H9 (cell line): ENCODE measurements at regions not wholly inside any gene's neighbourhood (a gene's known extent, or its start where the extent isn't known, plus 50 kb on each side); places are given as distances from the start of the nearest gene placed in this dataset.

Source experiments
- DNase-seq: peaks from one replicate; pipeline ENCODE4 v3.0.0-alpha.2; 2017
- H2AFZ ChIP-seq: one replicate; pipeline ENCODE4 v1.6.1; 2013; ENCODE audit warnings: mild to moderate bottlenecking, low read length, control low read depth, moderate library complexity
- H2AK5ac ChIP-seq: 2 replicates; pipeline ENCODE4 v1.6.1; 2013; ENCODE audit warnings: low read length, control low read depth, mixed read lengths; ENCODE audit not compliant: insufficient read length
- H2BK120ac ChIP-seq: one replicate; pipeline ENCODE4 v1.6.1; 2013; ENCODE audit warnings: low read depth, mild to moderate bottlenecking, low read length, control low read depth, inconsistent platforms; ENCODE audit not compliant: poor library complexity, severe bottlenecking
- H2BK12ac ChIP-seq: 2 replicates; pipeline ENCODE4 v1.6.1; 2013; ENCODE audit warnings: low read length, control low read depth, mixed read lengths, low read depth; ENCODE audit not compliant: insufficient read length
- H2BK15ac ChIP-seq: 2 replicates; pipeline ENCODE4 v1.6.1; 2013; ENCODE audit warnings: low read depth, low read length, control low read depth
- H2BK20ac ChIP-seq: one replicate; pipeline ENCODE4 v1.6.1; 2013; ENCODE audit warnings: low read depth, mild to moderate bottlenecking, low read length, control low read depth, inconsistent platforms; ENCODE audit not compliant: poor library complexity, severe bottlenecking
- H2BK5ac ChIP-seq: 2 replicates; pipeline ENCODE4 v1.6.1; 2013; ENCODE audit warnings: low read length, control low read depth, mixed read lengths; ENCODE audit not compliant: insufficient read length
- H3K14ac ChIP-seq: 2 replicates; pipeline ENCODE4 v1.6.1; 2013; ENCODE audit warnings: low read length, control low read depth; ENCODE audit not compliant: insufficient read depth
- H3K18ac ChIP-seq: 2 replicates; pipeline ENCODE4 v1.6.1; 2013; ENCODE audit warnings: low read depth, mild to moderate bottlenecking, mixed read lengths, low read length, control low read depth; ENCODE audit not compliant: insufficient read length
- H3K23ac ChIP-seq: 2 replicates; pipeline ENCODE4 v1.6.1; 2013; ENCODE audit warnings: low read length, control low read depth, mixed read lengths, low read depth; ENCODE audit not compliant: insufficient read length
- H3K23me2 ChIP-seq: 2 replicates; pipeline ENCODE4 v1.6.1; 2013; ENCODE audit warnings: low read depth, mild to moderate bottlenecking, mixed read lengths, low read length, control low read depth; ENCODE audit not compliant: insufficient read length, poor library complexity, severe bottlenecking
- H3K27ac ChIP-seq: 2 replicates; pipeline ENCODE4 v1.5.1; 2013; ENCODE audit warnings: low read length, control low read depth, mixed read lengths, low read depth; ENCODE audit not compliant: insufficient read length
- H3K27me3 ChIP-seq: 2 replicates; pipeline ENCODE4 v1.6.1; 2013; ENCODE audit warnings: low read length, control low read depth, inconsistent platforms; ENCODE audit not compliant: insufficient read depth
- H3K4ac ChIP-seq: 2 replicates; pipeline ENCODE4 v1.6.1; 2013; ENCODE audit warnings: low read depth, mild to moderate bottlenecking, control low read depth, inconsistent platforms, low read length, moderate library complexity
- H3K4me1 ChIP-seq: 2 replicates; pipeline ENCODE4 v1.6.1; 2013; ENCODE audit warnings: low read length, control low read depth, inconsistent platforms; ENCODE audit not compliant: insufficient read depth
- H3K4me2 ChIP-seq: 2 replicates; pipeline ENCODE4 v1.6.1; 2013; ENCODE audit warnings: low read length, control low read depth, mixed read lengths; ENCODE audit not compliant: insufficient read length, insufficient read depth
- H3K56ac ChIP-seq: 2 replicates; pipeline ENCODE4 v1.6.1; 2013; ENCODE audit warnings: low read depth, mild to moderate bottlenecking, mixed read lengths, low read length, control low read depth; ENCODE audit not compliant: insufficient read length
- H3K79me1 ChIP-seq: 2 replicates; pipeline ENCODE4 v1.6.1; 2013; ENCODE audit warnings: low read depth, mild to moderate bottlenecking, moderate library complexity, low read length, control low read depth, inconsistent platforms; ENCODE audit not compliant: insufficient read depth, poor library complexity, severe bottlenecking
- H3K79me2 ChIP-seq: 2 replicates; pipeline ENCODE4 v1.6.1; 2013; ENCODE audit warnings: low read length, control low read depth, inconsistent platforms; ENCODE audit not compliant: insufficient read depth
- H3K9ac ChIP-seq: 2 replicates; pipeline ENCODE4 v1.6.1; 2013; ENCODE audit warnings: low read length, control low read depth, mixed read lengths; ENCODE audit not compliant: insufficient read length; ENCODE audit errors: extremely low read depth
- H3K9me3 ChIP-seq: one replicate; pipeline ENCODE4 v1.6.1; 2013; ENCODE audit warnings: low read depth, low read length, inconsistent platforms; ENCODE audit not compliant: control insufficient read depth
- H3T11ph ChIP-seq: one replicate; pipeline ENCODE4 v1.6.1; 2013; ENCODE audit warnings: mild to moderate bottlenecking, low read length, control low read depth, inconsistent platforms
- H4K20me1 ChIP-seq: one replicate; pipeline ENCODE4 v1.6.1; 2013; ENCODE audit not compliant: control insufficient read depth, insufficient read length, insufficient read depth
- H4K5ac ChIP-seq: 2 replicates; pipeline ENCODE4 v1.6.1; 2013; ENCODE audit warnings: low read depth, mild to moderate bottlenecking, mixed read lengths, low read length, control low read depth; ENCODE audit not compliant: insufficient read length
- H4K8ac ChIP-seq: replicated peaks from 2 replicates; pipeline ENCODE4 v1.6.1; 2013; ENCODE audit warnings: low read length, control low read depth, mixed read lengths, low read depth; ENCODE audit not compliant: insufficient read length
- H4K91ac ChIP-seq: 2 replicates; pipeline ENCODE4 v1.6.1; 2013; ENCODE audit warnings: low read depth, mild to moderate bottlenecking, moderate library complexity, mixed read lengths, low read length, control low read depth; ENCODE audit not compliant: insufficient read length
- H3K27ac Mint-ChIP-seq, 3 experiments: 2 replicates in 2 of 3; 3 replicates in 1 of 3; pipeline ENCODE4 v1.8.0; 2020 to 2021; ENCODE audit warnings: mixed read lengths in 3 of 3, mild to moderate bottlenecking in 1 of 3, moderate library complexity in 1 of 3
- H3K27me3 Mint-ChIP-seq: 2 replicates; pipeline ENCODE4 v1.8.0; 2021; ENCODE audit warnings: low read depth, mild to moderate bottlenecking, moderate library complexity, mixed read lengths
- H3K36me3 Mint-ChIP-seq, 3 experiments: 2 replicates in 2 of 3; 3 replicates in 1 of 3; pipeline ENCODE4 v1.8.0; 2020 to 2021; ENCODE audit warnings: low read depth in 3 of 3, mixed read lengths in 3 of 3; ENCODE audit not compliant: insufficient read depth in 1 of 3
- H3K4me1 Mint-ChIP-seq, 2 experiments: 2 replicates each; pipeline ENCODE4 v1.8.0; 2020; ENCODE audit warnings: mixed read lengths in 2 of 2
- H3K4me3 Mint-ChIP-seq, 2 experiments: 2 replicates in 1 of 2; 3 replicates in 1 of 2; pipeline ENCODE4 v1.8.0; 2020 to 2021; ENCODE audit warnings: mild to moderate bottlenecking in 2 of 2, mixed read lengths in 2 of 2, moderate library complexity in 1 of 2
- H3K9me3 Mint-ChIP-seq, 2 experiments: 2 replicates in 1 of 2; 3 replicates in 1 of 2; pipeline ENCODE4 v1.8.0; 2020; ENCODE audit warnings: mild to moderate bottlenecking in 2 of 2, mixed read lengths in 2 of 2, moderate library complexity in 1 of 2
- CTCF ChIP-seq: fragments of 200-600 bp; sonication (generic); conservative IDR thresholded peaks from 3 replicates; pipeline ENCODE4 v1.8.0; 2021; ENCODE audit warnings: antibody characterized with exemption, mild to moderate bottlenecking
- WGBS: extraction: QIAGEN DNeasy Blood & Tissue Kit; methylation state at CpG from one replicate; pipeline ENCODE4 v1.1.7; 2013; ENCODE audit warnings: missing lambda C conversion rate, low lambda C conversion rate, mixed read lengths; ENCODE audit not compliant: insufficient read length; ENCODE audit errors: extremely low coverage; 5-methylcytosine and 5-hydroxymethylcytosine counted together

GRCh38 chr22:49372530-49373288 is 455.0 kb downstream of the BRD1 start:
- H2BK5ac ChIP-seq, result no peak overlapping the region
- H3K27me3 Mint-ChIP-seq, result peaks cover 16% of the 10 kb centered on the region
- no peaks in the 10 kb centered on the region; a peak in 2 of 7 replicates for H3K36me3 Mint-ChIP-seq
- TF ChIP-seq CTCF, result no peak
- H3K79me1 ChIP-seq, result no peaks in the 10 kb centered on the region
- no peak overlapping the region for H2BK20ac ChIP-seq
- H2BK120ac ChIP-seq, result no peak overlapping the region
- no peak overlapping the region for H3K56ac ChIP-seq
- no peak overlapping the region for H3K27ac ChIP-seq
- no peak overlapping the region for H3K4me2 ChIP-seq
- H3K9me3 Mint-ChIP-seq, result no peaks in the 10 kb centered on the region; a peak in 1 of 5 replicates
- H3K4ac ChIP-seq, result no peak overlapping the region
- H2BK12ac ChIP-seq, result no peak overlapping the region
- H2AK5ac ChIP-seq, result no peak overlapping the region
- WGBS, result no CpG with 5 or more reads among the region's 20 CpGs
- no peak overlapping the region for H3K9ac ChIP-seq
- no peak overlapping the region for H2BK15ac ChIP-seq
- peaks cover 12 to 13% of the 10 kb centered on the region in 2 experiments for H3K4me1 Mint-ChIP-seq
- no peaks in the 10 kb centered on the region for H4K20me1 ChIP-seq
- no peaks in the 10 kb centered on the region for H3K9me3 ChIP-seq
- no peaks in the 10 kb centered on the region for H3K79me2 ChIP-seq
- H3K23me2 ChIP-seq, result peaks cover 3% of the 10 kb centered on the region
- H3T11ph ChIP-seq, result no peak overlapping the region
- no peak overlapping the region for H4K5ac ChIP-seq
- H4K8ac ChIP-seq, result no peak overlapping the region
- H3K4me1 ChIP-seq, result no peaks in the 10 kb centered on the region
- H3K23ac ChIP-seq, result no peak overlapping the region
- no peak overlapping the region; a peak in 2 of 7 replicates for H3K27ac Mint-ChIP-seq
- no peaks in the 10 kb centered on the region for H3K27me3 ChIP-seq
- no peak overlapping the region for H3K18ac ChIP-seq
- H3K14ac ChIP-seq, result peak overlapping the region; percentile 39; the same call in 1 of the 2 replicates
- H3K4me3 Mint-ChIP-seq, result no peak overlapping the region; a peak in 1 of 5 replicates
- DNase-seq, result peak; percentile 84
- H2AFZ ChIP-seq, result no peak overlapping the region
- H4K91ac ChIP-seq, result no peak overlapping the region
